ENCODE measurements at regions not wholly inside any gene's neighbourhood (a gene's known extent, or its start where the extent isn't known, plus 50 kb on each side); places are given as distances from the start of the nearest gene placed in this dataset.

- TF ChIP-seq, protein P1, sequence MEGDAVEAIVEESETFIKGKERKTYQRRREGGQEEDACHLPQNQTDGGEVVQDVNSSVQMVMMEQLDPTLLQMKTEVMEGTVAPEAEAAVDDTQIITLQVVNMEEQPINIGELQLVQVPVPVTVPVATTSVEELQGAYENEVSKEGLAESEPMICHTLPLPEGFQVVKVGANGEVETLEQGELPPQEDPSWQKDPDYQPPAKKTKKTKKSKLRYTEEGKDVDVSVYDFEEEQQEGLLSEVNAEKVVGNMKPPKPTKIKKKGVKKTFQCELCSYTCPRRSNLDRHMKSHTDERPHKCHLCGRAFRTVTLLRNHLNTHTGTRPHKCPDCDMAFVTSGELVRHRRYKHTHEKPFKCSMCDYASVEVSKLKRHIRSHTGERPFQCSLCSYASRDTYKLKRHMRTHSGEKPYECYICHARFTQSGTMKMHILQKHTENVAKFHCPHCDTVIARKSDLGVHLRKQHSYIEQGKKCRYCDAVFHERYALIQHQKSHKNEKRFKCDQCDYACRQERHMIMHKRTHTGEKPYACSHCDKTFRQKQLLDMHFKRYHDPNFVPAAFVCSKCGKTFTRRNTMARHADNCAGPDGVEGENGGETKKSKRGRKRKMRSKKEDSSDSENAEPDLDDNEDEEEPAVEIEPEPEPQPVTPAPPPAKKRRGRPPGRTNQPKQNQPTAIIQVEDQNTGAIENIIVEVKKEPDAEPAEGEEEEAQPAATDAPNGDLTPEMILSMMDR (IDR thresholded peaks at IDR 0.05; ENCODE audit: control extremely low read depth in 1 of 3, insufficient read depth in 1 of 3, low read depth in 1 of 3, low read length in 3 of 3): no peak
Measured at GRCh38 chr5:110096419-110096818, 406.7 kb downstream of the MAN2A1 start (continued).
